Stimulated activated CD8-positive, alpha-beta memory T cell treated with anti-CD3 and anti-CD28 coated beads, Interleukin-7, amount 100 ng/mL, for 4 hours (primary cell): ENCODE measurements at regions not wholly inside any gene's neighbourhood (a gene's known extent, or its start where the extent isn't known, plus 50 kb on each side); places are given as distances from the start of the nearest gene placed in this dataset.

Experiments
- DNase-seq, 2 donors: peaks; one replicate each; pipeline ENCODE4 v3.0.0-alpha.2; 2020; ENCODE audit warnings: low read depth in 2 of 2

DNA sequence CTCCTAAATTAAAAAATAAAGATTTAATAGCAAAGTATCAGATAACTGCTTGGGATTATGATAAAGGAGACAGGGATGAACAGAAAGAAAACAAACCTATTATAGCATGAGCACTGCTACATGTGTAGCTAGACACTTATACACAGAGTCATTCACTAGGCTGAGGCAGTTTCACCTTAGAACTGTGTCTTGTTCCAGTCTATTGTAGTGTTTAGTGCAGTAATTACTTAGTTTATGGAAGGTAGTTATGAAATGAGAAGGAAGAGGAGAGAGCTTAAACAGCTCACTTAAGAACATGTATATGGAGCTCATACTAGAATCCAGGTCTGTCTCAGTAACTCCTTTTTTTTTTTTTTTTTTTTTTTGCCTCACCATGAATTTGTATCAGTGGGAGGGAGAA lies 441.4 kb downstream of the PDCD6IP start:
- no peak for DNase-seq

DNA sequence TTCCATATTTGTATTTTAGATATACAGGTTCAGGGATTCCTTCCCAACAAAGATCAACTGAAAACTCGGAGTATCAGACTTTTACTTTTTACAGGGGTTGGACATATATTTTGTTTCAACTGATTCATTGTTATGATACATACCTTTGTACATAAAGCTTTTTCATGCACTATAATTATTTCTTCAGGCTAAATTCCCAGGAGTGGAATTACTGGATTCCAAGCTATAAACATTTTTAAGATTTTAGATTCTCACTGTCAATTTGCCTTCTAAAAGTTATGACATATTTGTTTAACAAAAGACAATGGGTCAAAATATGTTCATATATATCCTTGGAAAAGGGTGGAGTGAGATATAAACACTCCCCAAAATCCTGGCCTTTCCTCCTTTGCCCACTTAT lies 449.0 kb downstream of the PDCD6IP start:
- DNase-seq, result no peak

DNA sequence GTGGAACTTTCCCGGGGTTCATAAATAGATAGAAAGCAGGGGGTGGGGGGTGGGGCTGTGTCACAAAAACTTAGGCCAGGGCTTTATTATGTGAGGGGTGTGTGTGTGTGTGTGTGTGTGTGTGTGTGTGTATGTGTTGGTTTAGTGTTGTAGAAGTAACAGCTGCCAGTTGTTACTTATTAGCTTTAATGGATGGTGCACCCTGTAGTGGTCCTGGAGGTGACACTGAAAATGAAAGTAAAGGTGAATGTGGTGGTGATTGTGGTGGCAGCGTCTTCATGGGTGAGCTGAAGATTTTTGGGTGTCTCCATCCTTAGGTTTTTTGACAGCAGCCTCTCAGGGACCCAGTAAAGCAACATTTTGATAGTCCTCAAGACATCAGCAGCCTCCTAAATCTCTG lies 449.9 kb downstream of the PDCD6IP start:
- DNase-seq, result no peak

DNA sequence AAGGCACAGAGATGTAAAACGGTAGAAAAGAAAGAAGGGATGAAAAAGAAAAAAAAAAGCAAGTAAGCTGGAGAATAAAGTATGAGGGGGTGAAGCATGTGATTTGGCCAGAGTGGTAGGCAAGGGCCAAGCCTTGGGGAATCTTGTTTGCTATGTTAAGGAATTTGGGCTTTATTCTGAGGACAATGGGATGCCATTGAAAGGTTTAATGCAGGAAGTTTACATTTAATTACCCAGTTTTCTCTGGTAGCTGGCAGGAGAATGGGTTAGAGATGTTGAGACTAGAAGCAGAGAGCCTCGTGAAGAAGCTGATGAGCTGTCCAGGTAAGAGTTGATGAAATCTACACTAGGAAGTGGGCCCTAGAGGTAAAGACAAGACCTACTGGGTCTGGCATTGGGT lies 455.9 kb downstream of the PDCD6IP start:
- DNase-seq, result no peak

DNA sequence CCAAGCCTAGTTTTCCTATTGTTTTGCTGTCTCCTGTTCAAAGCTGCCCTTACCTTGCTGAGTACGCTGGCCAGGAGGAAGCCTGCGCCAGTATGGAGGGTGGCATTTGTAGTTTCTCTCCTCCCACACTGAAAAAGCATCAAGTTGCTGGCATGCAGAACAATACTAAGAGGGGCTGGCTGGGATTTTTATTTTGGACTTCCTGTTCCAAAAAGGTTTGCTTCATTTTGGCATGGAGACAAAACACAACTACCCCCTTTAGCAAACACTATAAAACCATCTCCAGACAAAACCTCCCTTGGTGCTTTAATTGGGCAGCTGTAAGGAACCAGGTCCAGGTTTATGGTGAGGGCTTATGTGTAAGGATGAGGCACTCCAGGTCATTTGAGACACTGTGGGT lies 457.6 kb downstream of the PDCD6IP start:
- DNase-seq, result no peak

DNA sequence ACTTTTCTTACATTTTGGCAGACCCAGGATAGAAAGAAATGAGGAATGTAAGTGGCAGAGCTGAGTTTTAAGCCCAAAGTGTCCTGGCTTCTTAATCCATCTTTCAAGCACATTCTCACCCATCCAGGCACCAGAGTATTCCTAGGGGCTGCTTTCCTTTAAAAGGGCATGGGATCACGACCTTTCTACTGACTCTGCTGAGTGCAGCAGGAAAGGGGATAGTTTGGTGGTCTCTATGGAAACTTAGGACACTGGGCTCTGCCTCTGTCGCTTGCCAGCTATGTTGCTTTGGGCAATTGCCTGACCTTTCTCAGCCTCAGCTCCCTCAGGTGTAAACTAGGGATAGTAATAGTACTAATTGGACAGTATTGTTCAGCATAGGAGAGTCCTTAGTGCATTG lies 458.4 kb downstream of the PDCD6IP start:
- no peak for DNase-seq

DNA sequence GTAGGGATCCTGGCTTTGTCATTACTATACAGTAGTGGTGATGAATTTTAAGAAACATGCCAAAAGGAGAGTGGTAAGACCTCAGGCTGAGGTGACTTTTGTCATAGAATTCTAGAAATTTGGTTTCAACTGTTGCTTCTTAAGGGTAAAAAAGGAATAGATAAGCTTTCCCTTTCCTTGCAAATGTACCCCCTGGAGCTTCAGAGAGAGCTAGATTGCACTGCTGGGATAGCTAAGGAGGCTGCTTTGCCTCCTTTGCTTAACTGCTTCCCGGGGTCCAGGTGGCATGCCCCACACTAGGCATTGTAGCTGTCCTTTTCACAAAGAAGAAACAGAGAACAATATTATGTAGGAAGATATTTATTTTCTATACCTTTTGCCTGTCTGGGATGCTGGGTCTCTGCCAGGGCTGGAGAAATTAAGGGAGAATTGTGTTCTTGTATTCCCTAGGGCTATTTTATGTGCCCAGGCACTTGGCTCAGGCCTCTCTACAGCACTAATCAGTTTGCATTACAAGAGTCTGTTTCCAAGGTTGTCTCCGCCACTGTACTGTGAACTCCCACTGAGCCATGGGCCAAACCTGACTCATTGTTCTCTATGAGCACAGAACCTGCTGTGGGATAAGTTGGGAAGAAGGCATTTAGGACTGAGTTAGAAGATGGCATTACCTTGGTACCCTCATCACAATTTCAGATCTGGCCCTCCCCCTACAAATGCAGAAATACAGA lies 460.0 kb downstream of the PDCD6IP start:
- DNase-seq, result no peak

DNA sequence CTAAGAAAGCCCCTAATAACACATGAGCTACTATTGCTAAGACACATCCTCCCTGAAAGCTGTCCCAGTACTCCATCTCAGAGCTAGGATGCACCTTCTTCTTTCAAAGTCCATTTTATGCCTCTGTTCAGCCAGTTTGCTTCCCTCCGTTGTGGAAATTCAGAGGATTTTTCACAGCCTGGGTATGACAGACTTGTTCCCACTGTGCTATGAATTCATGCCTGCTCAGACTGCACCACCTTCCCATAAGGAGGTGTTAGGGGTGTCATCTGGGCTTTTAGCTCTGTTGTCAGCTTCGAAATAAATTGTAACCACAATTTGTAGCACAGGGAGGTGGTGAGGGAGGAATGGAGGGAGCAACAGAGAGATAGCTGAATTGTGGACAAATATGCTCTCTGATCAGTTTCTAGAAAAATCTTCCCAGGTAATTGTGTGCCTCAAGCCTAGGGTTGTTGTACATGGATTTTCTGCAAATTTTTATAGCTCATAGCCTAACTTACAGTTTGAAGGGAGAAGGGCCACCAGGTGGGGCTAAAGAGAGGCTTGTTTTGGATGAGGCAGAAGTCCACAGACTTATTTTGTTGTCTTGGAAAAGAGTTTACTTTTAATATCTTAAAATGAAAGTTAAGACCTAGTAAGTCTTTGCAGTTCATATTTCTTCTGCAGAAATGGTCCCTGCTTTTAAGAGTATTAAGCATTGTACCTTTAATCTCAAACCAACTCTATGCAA lies 462.0 kb downstream of the PDCD6IP start:
- DNase-seq, result no peak

DNA sequence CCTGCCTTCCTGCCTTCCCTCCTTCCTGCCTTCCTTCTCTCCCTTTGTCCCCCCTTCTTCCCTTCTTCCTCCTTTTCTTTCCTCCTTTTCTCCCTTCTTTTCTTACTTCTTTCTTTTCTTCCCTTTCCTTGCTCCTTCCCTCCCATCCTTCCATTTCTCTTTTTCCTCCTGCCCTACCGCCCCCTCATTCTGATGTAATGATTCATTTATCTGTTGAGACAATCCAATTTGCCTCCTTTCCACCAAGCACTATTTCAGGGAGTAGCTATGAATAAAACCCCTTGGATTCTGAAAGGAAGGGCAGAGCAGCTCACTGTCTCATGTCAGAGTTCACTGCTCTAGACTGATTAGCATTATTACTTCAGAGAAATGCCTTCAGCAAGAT lies 462.6 kb downstream of the PDCD6IP start:
- DNase-seq, result no peak

DNA sequence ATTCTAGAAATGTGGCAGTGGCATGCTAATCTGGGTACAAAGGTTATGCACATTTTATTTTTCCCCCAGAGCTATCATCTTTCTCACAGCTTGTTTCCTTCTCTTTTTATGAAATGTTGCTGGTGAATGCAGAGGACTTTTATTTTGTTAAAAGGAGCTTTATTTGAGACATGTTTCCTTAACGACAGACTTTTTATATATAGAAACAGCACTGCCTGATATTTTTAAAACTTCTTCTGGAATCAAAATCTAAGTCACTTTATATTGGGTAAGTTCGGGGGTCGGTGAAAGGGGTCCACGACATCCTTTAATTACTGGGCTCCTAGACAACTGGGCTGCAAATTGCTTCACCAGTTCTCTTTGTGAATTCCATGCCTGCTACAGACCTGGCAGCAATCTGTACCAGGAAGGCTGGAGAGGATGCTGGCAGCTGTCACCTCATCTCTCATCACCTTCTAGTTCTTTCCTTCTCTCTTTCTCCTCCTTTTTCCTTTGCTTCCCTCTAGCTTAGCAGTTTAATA lies 464.7 kb downstream of the PDCD6IP start:
- DNase-seq, result no peak

DNA sequence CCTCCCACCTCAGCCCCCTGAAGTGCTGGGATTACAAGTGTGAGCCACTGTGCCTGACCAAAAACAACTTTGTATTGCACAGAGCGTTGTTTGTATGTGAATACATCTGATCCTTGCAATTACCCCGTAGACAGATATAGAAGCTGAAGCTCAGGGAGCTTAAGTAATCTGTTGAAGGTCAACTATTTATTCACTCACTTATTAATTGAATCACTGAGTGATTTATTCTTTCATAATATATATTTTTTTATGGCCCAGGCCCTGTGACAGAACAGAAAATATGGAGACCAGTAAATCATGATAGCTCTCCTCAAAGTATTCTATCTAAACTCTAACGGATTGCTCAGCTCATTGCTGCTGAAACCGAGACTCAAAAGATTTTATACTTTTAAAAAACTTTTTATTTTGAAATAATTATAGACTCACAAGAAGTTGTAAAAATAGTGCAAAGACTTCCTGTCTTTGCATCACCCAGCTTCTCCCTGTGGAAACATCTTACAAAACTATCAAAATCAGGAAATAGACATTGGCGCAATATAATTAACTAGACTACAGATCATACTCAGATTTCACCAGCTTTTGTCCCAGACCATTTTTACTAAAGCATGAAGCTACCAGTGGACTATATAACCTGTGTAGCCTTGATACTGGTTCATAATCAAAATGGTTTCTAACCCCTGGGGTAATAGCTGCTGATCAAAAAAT lies 466.1 kb downstream of the PDCD6IP start:
- DNase-seq, result no peak

DNA sequence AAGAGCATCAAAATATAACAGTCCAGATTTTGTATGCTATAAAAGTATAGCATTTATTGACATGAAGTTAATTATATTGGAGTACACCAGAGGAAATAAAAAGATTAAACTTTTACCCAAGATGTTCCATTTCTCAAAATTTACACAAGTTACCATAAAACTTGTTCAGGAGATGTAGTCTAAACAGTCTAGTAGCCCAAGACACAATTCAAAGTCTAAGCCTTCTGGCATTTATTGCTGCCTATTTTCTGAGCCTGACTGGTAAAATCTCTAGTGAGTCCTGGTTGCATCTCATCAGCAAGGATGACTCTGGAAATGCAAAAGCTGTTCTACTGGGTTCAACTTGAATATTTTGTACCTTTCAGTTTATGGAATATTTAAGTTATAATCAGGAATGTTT lies 468.7 kb downstream of the PDCD6IP start:
- no peak for DNase-seq

DNA sequence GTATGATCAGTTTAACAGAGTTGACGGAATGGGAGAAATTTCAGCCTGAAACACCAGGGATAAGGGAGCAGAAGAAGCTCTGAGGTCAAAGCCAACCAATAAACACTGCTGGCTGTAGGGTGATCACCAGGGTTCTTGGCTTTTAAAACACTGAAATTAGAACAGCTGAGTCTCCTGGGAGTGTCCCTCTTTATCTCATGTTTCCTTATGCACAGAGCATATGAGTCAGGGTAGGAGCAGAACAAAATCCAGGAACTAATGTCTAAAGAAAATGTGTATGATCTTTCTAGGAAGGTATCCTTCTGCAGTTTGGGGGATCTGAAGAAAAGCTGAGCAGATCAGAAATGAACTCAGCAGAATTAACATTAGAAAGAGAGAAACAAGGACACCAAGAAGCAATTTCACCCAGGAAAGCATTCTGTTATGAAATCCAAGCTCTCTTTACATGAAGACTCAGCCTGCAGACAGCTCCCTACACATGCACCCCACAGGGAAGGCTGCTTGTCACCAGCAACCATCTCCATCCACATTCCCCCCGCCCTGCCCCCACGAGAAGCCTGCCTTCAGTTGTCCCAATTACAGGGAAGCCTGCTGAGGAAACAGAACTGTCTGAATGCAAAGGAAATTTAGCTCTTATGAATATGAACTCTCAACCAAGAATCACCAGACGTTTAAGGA lies 469.7 kb downstream of the PDCD6IP start:
- no peak for DNase-seq

DNA sequence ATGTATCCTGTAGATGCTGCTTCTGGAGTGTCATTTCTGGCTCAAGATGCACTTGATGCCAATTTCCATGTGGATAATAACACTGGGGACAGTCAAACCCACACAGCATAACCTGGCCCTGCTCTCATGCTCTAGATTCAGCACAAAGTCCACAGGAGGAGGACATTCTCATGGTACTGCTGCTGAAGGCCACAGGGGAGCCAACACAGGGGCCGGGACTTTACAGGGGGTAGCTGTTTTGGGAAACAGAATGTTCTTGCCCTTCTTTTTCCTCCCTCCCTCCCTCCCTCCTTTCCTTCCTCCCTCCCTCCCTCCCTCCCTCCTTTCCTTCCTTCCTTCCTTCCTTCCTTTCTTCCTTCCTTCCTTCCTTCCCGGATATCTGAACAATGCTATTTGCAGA lies 477.4 kb downstream of the PDCD6IP start:
- no peak for DNase-seq

DNA sequence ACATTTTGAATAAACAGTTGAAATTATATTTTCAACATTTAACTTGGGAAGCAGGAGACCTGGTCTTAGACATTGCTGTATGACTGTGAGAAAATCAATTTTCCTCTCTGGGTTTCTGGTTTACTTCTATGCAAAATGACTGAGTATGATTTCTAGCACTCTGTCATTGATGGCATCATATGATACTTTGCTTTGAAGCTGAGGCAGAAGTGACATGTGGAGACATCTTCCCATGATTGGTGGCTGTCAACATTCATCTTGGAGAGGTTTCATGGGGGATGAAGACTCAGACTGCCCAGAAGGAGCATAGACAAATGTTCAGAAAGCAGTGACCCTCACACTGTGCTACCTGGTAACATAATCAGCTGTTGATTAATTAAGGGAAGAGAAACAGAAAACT lies 477.9 kb downstream of the PDCD6IP start:
- DNase-seq, result no peak

DNA sequence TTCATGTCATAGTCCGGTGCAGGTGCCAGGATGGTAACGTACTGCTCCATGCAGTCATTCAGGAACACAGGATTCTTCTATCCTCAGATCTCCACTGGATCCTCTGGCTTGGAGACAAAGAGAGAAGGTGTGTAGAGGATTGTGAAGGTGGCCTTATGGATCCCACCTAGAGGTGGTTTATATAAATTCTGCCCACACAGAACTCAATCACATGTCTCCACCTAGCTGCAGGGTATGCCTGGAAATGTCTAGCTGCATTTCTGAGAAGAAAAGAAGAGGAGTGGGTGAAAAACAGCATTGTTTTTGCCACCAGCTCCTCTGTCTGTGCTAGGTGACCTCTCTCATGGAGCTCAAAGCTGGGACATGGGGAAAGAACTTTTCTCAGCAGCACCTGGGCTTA lies 478.7 kb downstream of the PDCD6IP start:
- no peak for DNase-seq

DNA sequence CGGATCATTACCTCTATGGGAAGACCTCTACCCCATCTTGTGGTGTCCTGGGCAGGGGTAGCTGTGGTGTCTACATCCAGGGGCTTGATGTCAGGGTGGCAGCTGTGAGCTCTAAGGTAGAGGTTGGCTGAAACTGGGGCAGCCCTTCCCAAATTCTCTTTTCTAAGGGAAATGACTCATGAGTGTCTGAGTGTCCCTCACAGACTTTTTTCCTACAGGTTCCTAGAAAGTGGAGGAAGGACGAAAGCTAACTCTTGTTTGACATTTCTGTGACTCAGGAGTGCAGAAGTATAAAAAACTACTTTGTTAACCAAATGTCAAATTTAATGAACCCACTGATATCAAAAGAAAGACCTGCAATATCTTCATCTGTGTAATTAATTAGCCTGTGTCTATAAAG lies 481.5 kb downstream of the PDCD6IP start:
- DNase-seq, result no peak

DNA sequence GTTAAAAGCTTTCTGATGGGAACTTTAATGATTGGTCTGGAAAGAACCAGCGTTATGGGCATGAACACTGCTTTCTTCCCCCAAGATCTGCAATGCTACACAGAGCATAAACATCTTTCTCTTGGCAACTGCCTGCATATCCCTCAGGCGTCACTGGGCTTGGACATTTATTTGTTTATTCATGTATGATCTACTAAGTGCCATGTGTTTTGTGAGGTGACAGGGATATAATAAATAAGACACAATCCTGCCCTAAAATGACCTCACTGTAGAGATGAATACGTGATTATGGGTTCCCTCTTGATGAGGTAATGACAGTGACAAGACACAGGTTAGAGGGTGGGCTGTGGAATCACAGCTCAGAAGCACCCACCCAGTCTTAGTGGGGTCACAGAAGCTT lies 485.3 kb downstream of the PDCD6IP start:
- DNase-seq, result no peak

DNA sequence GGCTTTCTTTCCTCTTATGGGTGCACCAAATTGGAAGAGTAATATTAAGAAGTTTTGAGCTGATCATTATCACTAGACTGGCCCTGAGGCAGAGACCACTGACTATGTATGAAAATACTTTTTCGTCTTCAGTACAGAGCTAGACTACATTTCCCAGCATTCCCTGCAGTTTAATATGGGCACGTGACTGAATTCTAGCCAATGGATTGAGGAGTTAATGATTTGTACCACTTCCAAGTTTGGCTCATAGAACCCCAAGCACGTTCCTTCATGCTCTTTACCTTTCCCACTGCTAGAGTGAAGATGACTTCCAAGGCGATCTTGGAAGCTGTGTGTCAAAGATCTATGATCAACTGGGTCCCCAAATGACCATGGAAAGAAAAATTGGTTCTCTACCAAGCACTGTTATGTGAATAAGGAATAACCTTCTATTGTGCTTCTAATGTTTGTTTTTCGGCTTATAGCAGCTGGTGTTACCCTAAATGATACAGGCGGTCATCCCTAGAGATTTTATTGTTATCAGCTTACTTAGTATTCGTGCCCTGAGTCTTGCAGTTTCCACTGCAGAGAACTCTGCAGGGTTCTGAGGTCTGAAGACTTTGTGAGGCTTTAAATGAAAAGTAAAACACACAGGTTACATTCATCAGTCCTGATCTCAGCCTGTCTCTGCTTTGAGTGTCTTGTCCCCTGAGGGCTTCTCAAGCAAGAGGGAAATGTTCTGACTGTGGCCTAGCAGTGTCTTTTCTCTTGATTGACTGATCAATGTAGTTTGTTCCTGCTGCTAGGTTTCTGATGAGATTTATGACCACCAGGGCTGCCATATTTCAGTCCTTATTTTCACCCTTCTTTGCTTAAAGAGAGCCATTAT lies 486.8 kb downstream of the PDCD6IP start:
- no peak for DNase-seq

DNA sequence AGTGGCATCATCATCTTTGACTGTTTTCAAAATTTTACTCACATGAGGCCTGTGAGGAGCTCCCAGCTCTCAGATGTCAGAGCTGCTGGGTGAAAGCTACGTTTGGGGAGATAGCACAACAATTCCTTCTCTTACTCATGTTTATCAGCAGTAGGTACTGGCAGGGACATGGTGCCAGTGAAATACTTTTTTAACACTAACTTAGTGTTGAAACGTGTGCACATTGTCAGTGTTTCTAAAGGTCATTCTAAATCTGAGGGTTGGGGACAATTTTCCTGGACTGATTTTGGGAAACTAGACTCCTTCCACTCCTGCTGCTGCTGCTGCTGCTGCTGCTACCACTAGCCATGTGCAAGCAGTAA lies 487.4 kb downstream of the PDCD6IP start:
- no peak for DNase-seq

DNA sequence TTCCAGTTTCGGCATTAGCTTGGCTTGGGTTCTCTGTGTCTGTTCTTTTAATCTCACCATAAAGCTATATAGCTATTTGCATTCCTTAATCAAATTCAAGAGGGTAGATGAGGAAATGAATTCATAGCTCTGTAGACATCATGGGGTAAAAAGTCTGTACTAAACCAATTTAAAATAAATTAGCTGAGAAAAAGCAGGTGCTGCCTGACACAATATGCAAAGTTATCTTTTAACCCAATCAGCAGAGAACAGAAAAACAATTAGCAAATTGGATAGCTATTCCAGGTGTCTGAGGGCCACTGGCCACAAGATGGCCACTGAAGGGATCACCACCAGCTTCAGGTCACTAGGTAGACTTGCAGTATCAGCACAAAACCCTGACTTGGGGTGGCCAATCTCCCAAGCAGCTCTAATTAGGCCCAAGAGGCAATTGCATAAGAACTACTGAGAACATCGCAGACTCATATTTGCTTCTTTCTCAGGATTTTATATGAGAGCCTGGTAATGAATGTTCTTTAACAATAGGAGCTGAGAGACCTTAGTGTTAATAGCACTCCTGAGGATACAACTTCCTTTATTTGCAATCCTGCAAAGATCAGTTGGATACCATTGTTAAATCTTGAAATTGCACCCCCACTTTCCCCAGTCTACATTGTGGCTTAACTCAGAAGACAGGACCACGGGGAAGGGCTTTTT lies 494.3 kb downstream of the PDCD6IP start:
- no peak for DNase-seq
